K562 (cell line): ENCODE measurements at regions not wholly inside any gene's neighbourhood (a gene's known extent, or its start where the extent isn't known, plus 50 kb on each side); places are given as distances from the start of the nearest gene placed in this dataset.

Source experiments
- CEBPG ChIP-seq, 3 experiments: fragments of 200-800 bp in 1 of 3; sonication (Bioruptor generic) in 1 of 3; sonication (generic) in 1 of 3; formaldehyde crosslinking in 1 of 3; IDR thresholded peaks in 2 of 3; conservative IDR thresholded peaks in 1 of 3; 2 replicates each; pipeline versions ENCODE4 v1.6.1 to v1.8.0; 2016 to 2022; ENCODE audit warnings: missing compliant biosample characterization in 2 of 3, missing genetic modification characterization in 2 of 3, mild to moderate bottlenecking in 1 of 3, missing genetic modification reagents in 1 of 3
- CUX1 ChIP-seq: fragments of 200-800 bp; sonication (Bioruptor generic); IDR thresholded peaks from 2 replicates; pipeline ENCODE4 v1.6.1; 2016; ENCODE audit warnings: missing genetic modification characterization, missing compliant biosample characterization
- KDM2B ChIP-seq: fragments of 250-450 bp; sonication (Bioruptor Pico); IDR thresholded peaks from 2 replicates; pipeline ENCODE4 v1.8.0; 2021; ENCODE audit warnings: mild to moderate bottlenecking, moderate library complexity
- MXD1 ChIP-seq: fragments of 250-450 bp; sonication (Bioruptor Pico); IDR thresholded peaks from 2 replicates; pipeline ENCODE4 v1.8.0; 2021; ENCODE audit warnings: borderline replicate concordance, mild to moderate bottlenecking, moderate library complexity; ENCODE audit not compliant: poor library complexity, severe bottlenecking
- ZNF224 ChIP-seq: sonication (generic); formaldehyde crosslinking; IDR thresholded peaks from 2 replicates; pipeline ENCODE4 v1.8.0; 2022; ENCODE audit warnings: mild to moderate bottlenecking, missing genetic modification reagents
- ZNF316 ChIP-seq: fragments of 450-650 bp; IDR thresholded peaks from 2 replicates; pipeline ENCODE4 v1.6.1; 2016

GRCh38 chr11:37100008-37100407, 502.0 kb upstream of the RAG2 start (continued):
- TF ChIP-seq CUX1: no peak
- peak; percentile 80 for TF ChIP-seq ZNF316
- no peak for TF ChIP-seq KDM2B (CRISPR knock-in tag)
- no peak for TF ChIP-seq MXD1
- TF ChIP-seq CEBPG (CRISPR knock-in tag; IDR thresholded peaks at IDR 0.05): no peak
- peak in 1 of 2 experiments; percentile 69; a peak in 2 of 4 replicates for TF ChIP-seq CEBPG (tag; conservative IDR thresholded peaks at IDR 0.05 in 1 of 2, IDR thresholded peaks at IDR 0.05 in 1 of 2)
- TF ChIP-seq ZNF224 (CRISPR knock-in tag): no peak
